GM10266 (cell line): ENCODE measurements at regions not wholly inside any gene's neighbourhood (a gene's known extent, or its start where the extent isn't known, plus 50 kb on each side); places are given as distances from the start of the nearest gene placed in this dataset.

Source experiments
- DNase-seq: peaks from one replicate; pipeline ENCODE4 v3.0.0; 2012; ENCODE audit errors: extremely low spot score
- TF ChIP-seq, protein P1 (sequence below): IDR thresholded peaks from 2 replicates; pipeline ENCODE4 v1.5.1; 2012; ENCODE audit warnings: mild to moderate bottlenecking, low read depth; ENCODE audit not compliant: control insufficient read depth, insufficient read depth; ENCODE audit errors: missing control alignments

DNA sequence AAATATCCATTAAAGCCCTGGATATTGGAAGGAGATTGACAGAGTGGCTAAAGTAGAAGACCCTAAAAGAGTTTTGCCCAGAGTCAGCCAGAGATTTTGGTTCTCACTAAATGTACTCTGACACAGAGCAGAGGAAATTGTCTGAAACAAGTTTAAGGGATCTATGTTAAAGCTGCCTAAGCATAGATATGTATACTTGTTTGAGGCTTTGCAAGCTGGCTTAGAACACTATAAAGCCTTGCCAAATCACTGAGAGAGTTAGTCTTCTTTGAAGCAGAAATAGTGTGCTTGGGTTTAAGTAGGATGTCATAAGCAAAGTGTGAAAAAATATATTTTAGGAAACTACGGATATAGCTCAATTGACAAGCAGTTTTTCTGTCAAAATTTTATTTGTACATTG lies 653.5 kb downstream of the FSCB start:
- DNase-seq: no peak
- TF ChIP-seq, protein P1, sequence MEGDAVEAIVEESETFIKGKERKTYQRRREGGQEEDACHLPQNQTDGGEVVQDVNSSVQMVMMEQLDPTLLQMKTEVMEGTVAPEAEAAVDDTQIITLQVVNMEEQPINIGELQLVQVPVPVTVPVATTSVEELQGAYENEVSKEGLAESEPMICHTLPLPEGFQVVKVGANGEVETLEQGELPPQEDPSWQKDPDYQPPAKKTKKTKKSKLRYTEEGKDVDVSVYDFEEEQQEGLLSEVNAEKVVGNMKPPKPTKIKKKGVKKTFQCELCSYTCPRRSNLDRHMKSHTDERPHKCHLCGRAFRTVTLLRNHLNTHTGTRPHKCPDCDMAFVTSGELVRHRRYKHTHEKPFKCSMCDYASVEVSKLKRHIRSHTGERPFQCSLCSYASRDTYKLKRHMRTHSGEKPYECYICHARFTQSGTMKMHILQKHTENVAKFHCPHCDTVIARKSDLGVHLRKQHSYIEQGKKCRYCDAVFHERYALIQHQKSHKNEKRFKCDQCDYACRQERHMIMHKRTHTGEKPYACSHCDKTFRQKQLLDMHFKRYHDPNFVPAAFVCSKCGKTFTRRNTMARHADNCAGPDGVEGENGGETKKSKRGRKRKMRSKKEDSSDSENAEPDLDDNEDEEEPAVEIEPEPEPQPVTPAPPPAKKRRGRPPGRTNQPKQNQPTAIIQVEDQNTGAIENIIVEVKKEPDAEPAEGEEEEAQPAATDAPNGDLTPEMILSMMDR: no peak

DNA sequence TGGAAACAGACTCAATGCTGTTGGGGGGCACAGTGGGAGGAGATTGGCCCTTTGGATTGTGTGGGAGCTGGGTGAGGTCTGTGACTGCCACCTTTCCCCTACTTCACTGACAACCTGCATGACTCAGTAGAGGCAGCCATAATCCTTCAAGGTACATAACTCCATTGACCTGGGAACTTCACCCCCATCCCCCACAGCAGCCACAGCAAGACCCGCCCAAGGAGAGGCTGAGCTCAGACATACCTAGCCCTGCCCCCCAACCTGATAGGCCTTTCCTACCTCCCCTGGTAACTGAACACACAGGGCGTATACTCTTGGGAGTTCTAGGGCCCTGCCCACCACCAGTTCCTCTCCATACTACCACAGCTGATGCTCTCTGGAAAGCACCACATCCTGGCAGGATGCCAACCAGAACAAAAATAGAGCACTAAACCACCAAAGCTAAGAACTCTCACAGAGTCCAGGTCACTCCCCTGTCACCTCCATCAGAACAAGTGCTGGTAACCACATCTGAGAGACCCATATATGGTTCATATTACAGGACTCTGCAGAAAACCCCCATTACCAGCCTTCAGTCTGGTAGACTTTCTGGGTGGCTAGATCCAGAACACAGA lies 703.9 kb downstream of the FSCB start:
- DNase-seq: no peak
- TF ChIP-seq, protein P1: no peak

GRCh38 chr14:43795600-43796228 lies 711.4 kb downstream of the FSCB start:
- TF ChIP-seq, protein P1: no peak
- DNase-seq: no peak

DNA sequence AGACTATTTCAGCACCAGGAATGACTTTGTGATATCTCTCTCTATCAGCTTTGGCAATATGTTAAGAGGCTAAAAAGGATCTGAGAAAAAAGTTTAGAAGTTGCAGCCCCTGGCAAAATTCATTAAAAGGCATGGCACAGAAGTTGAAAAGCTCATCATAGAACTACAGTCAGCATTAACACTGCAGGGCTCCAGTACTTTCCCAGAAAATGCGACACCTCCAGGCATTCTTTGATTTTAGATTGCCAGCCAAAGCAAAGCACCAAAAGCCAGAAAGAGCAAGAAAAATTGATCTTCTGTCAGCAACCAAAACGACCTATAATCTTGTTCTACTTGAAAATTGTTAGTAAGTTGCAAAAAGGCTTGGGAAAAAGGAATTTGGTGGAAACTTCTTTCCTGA lies 713.5 kb downstream of the FSCB start:
- TF ChIP-seq, protein P1: no peak
- DNase-seq: no peak

GRCh38 chr14:43792980-43793379 lies 714.1 kb downstream of the FSCB start:
- DNase-seq: no peak
- TF ChIP-seq, protein P1: no peak

GRCh38 chr14:43790681-43791080 lies 716.4 kb downstream of the FSCB start:
- no peak for DNase-seq
- TF ChIP-seq, protein P1: no peak

DNA sequence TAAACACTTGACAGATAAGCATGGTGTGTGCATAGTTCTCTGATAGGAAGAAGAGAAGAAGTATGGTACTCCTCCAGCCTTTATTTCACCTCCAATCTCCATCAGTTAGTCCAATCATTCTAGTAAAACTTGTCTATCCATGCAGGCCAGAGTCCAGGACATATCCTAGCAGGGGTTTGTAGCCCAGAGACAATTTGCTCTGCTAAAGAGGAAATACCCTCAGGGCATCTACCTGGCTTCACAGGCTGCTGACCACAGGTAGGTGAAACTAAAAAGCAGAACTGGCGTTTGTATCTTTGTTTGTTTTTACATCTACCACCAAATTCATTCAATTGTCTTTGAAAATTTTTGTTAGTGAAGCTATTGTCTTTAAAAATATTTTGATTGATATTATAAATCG lies 717.6 kb downstream of the FSCB start:
- DNase-seq: no peak

More for the DNA sequence above, 717.6 kb downstream of the FSCB start:
- TF ChIP-seq, protein P1: no peak
